ENCODE measurements at regions not wholly inside any gene's neighbourhood (a gene's known extent, or its start where the extent isn't known, plus 50 kb on each side); places are given as distances from the start of the nearest gene placed in this dataset.

DNA sequence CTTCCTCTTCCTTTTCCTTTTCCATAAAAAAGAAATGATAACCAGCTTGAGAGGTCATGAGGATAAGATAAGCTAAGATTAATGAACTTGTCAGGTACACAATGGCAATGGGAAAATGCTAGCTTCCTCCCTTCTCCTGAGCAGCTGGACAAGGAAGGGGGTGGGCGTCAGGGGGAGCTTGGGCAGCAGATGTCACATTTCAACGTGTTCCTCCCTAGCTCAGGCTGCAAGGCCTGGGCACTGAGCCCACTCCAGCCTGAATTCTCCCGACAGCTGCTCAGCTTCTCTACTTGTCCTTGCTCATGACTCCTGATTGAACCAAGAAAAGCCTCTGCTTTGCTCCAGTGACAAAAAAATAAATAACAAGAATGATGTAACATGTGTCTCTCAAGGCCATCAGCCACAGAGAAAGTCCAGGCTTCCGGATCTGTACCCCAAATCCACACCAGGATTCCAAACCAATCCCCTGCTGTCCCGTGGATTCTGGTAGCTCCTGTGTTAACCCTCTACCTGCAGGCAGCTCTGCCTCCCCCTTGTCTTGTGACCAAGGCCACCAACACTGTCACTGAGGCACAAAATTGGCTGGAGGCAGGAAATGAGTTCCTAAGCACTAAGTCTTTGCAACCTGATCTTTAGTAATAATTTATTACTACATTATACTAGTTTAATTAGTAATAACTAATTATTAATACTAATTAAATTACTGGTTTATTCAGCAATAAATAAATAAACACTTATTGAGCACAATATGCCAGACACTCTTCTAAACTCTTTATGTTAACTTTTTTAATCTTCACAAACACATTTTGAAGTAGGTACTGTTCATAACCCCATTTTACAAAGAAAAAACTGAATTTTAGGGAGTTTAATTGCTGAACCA, 146.5 kb downstream of the CCDC34 start:
- no peak for FAIRE-seq
- no peak for DNase-seq (ENCODE audit: insufficient read length, low spot score)

GRCh38 chr11:27215471-27216269, 147.3 kb downstream of the CCDC34 start:
- DNase-seq (ENCODE audit: insufficient read length, low spot score), result no peak
- no peak for FAIRE-seq

DNA sequence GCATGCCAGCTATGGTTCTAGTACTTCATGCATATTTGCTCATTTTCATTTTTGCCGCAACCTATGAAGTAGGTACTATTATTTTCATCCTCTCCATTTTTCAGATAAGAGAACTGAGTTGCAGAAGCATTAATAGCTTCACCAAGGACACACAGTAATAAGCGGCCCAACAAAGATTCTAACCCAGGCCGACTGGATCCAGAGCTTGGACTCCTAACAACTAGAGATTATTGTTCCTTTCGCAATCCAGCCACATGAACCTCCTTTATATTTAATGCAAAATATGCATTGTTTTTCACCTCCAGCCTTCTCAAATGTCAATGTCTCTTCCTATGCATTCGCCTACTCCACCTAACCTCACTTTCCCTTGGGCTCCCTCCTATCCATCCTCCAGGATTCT, 148.3 kb downstream of the CCDC34 start:
- FAIRE-seq (no peak), DNase-seq (ENCODE audit: insufficient read length, low spot score) (no peak)

DNA sequence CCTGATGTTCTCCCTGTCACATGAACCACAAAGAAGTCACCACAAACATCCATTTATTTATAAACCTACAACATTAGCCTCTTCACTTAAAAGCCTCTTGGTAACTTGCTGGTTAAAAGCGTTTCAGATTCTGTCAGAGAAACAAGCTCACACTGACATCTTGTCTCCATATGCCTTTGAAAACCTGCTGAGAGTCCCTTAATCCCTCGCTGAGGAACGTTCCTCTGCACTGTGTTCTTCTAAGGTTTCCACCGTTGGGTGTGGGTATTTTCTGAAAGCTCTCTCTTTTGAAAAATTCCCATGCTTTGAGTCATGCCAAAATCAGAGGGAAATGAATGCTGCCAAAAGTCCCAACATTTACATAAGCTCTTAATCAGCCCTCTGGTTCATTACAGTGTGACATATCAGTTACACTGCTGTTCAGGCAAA, 149.8 kb downstream of the CCDC34 start:
- FAIRE-seq (no peak), DNase-seq (ENCODE audit: insufficient read length, low spot score) (no peak)

DNA sequence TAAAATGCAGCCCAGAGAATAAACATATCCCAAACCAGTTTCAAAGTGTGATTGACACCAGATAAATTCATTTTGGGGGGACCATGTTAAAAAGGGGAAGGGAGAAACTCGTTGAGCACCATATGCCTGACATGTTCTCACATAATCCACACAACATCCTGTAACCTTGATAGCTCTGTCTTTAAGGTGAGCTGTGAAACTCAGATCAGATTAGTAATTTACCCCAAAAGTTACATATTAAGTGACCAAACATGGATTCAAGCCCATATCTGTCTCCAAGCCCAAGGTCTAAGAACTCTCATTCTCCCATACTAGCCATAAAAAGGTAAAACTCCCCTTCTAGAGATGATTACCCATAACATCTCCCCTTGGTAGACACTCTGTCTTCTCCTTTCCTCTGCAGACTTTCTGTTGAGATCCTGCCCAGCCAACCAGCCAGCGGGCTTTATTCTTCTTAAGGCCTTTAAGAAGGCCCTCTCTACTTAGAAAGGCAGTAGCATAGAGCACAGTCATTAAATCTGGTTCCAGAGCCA, 150.7 kb downstream of the CCDC34 start:
- FAIRE-seq, result no peak

GRCh38 chr11:27211370-27212127, 151.5 kb downstream of the CCDC34 start:
- FAIRE-seq, result no peak
- no peak for DNase-seq (ENCODE audit: insufficient read length, low spot score)

More for the DNA sequence above, 150.7 kb downstream of the CCDC34 start:
- no peak for DNase-seq (ENCODE audit: insufficient read length, low spot score)

DNA sequence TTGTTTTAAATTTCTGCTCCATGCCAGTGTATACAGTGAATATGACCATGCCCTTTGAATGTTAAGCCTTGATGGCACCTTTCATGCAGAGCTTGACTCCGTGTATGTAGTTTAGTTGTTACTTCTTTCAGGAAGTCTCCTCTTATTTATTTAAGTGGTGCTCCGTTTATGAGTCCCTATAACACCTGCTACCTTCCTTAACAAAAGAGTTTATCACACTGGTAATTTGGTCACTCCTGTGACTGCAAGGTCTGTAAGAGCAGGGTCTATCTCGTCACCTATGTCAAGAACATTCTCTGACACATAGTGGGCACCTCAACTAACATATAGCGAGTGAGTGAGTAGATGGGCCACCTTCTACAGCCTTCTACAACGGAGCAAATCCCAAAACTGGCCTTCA, 152.5 kb downstream of the CCDC34 start:
- no peak for FAIRE-seq

DNA sequence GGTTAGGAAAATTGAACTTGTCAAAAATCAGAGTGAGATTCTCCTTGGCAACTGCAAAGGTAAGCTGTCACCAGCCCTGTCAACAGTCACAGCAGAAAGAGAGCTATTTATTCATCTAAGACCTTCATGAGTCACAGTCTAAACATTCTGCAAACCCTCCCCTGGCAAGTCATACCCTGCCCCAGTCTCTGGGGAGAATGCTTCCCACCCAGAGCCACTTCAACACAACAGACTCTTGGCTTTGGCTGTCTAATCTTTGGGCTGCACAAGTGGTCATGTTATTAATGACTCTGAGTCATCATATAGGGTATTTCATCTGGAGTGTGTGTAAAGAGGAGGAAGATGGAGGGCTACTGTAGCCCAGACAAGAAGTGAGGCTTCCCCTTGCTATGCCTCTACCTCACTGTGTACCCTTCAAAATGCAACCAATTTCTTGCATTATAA, 153.4 kb downstream of the CCDC34 start:
- no peak for DNase-seq (ENCODE audit: insufficient read length, low spot score)
- no peak for FAIRE-seq

More for the DNA sequence above, 152.5 kb downstream of the CCDC34 start:
- no peak for DNase-seq (ENCODE audit: insufficient read length, low spot score)

GRCh38 chr11:27208846-27209245, 154.2 kb downstream of the CCDC34 start:
- FAIRE-seq, result no peak
- no peak for DNase-seq (ENCODE audit: insufficient read length, low spot score)

DNA sequence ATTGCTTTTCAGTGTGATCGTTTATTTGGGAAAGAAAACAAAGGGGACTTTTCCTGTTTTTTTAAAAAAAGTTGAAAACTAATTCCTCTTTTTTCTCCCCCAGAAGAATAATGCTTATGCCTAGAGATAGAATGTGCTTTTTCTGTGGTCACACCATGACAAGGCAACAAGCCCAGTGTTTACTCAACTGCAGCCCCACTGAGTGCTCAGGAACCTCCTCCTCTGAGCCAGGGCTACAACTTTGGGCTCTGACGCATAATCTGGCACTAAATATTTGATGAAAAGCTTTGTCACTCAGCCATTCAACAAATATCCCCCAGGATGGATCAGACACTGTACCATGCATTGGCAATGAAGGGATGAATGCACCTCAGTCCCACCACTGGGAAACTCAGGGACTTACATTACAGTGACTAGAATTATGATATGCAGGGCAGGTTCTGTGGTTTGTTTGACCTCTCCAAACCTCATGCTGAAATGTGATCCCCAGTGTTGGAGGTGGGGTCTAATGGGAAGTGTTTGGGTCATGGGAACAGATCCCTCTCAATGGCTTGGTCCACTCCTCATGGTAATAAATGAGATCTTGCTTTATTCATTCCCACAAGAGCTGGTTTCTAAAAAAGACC, 155.9 kb downstream of the CCDC34 start:
- DNase-seq (ENCODE audit: insufficient read length, low spot score) (no peak), FAIRE-seq (no peak)

DNA sequence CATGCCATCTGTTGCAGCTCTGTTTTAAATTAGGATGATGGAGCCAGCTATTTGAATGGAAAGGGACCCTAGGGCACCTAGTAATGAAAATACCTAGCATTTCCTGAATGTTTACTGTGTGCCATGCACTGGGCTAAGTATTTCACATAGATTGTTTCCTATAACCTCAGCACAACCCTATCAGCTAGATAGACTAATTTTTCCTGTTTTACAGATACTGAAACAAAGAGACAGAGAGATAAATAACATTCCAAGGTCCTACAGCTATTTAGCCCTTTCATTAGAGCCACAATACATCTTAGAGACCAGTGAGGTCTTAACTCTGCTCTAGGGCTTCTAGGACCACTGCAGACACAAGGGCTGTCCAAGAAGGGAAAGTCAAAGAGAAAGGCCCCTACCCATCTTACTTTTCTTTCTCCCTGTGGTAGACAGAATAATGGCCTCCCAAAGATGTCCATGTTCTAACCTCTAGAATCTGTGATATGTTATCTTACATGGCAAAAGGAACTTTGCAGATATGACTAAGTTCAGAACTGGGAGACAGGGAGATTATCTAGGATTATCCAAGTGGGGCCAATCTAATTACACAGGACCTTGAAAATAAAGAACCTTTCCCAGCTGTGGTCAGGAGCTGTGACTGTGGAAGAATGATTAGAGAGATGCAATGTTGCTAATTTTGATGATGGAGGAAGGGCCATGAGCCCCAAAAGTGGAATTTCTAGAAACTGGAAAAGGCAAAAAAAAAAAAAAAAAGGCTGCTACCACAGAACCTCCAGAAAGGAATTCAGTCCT, 157.0 kb downstream of the CCDC34 start:
- FAIRE-seq (no peak), DNase-seq (ENCODE audit: insufficient read length, low spot score) (no peak)

GRCh38 chr11:27205250-27205649, 157.8 kb downstream of the CCDC34 start:
- FAIRE-seq (no peak), DNase-seq (ENCODE audit: insufficient read length, low spot score) (no peak)

DNA sequence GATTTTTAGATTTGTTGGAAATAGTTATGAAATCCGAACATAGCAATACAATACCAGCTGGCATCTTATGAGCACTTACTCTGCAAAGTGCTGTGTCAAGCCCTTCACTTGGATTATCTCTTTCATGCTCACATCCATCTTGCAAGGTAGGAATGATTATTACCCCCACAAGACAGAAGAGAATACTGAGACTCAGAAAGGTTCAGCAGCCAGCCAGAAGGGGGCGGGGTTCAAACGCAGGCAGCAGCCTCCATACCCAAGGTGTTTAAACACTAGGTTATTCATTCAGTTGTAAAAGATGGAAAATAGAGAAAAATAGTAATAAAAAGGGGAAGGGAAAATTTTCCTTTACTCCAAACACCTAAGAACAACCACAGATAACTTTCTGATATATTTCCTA, 158.5 kb downstream of the CCDC34 start:
- DNase-seq (ENCODE audit: insufficient read length, low spot score) (no peak), FAIRE-seq (no peak)

- no peak for DNase-seq (ENCODE audit: insufficient read length, low spot score)
- FAIRE-seq, result no peak
These were observed 159.9 kb downstream of the CCDC34 start for GRCh38 chr11:27203077-27203647.

- FAIRE-seq (no peak), DNase-seq (ENCODE audit: insufficient read length, low spot score) (no peak)
These were observed 161.1 kb downstream of the BBOX1 start for GRCh38 chr11:27201454-27202302.

DNA sequence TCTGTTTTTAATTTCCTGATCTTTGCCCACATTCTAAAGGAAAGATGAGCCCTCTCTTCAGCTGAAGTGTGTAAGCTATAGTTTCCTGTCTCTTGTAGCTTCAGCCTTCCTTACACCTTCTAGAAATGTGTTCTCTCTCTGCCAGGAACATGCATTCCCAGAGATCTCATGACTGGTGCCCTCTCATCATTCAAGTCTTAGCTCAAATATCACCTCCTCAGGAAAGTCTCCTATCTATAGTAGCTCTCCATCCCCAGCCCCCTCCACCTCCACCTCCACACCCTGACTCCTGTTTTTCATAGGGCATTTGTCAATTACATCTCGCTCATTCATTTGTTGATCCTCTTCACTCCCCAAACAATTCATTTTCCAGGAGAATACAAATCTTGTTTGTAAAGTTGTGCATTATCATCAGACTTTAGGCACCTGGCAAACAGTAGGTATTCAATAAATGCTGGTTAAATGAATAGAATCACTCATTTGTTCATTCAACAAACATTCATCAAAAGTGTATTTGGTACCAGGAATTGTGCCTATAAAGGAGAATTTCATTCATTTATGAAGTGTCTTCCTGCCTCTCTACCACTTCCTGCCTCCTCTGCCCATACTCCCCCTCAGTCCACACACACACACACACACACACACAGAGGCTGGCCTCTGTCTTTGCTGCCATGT, 160.3 kb downstream of the BBOX1 start:
- DNase-seq (ENCODE audit: insufficient read length, low spot score), result no peak
- FAIRE-seq, result no peak

DNA sequence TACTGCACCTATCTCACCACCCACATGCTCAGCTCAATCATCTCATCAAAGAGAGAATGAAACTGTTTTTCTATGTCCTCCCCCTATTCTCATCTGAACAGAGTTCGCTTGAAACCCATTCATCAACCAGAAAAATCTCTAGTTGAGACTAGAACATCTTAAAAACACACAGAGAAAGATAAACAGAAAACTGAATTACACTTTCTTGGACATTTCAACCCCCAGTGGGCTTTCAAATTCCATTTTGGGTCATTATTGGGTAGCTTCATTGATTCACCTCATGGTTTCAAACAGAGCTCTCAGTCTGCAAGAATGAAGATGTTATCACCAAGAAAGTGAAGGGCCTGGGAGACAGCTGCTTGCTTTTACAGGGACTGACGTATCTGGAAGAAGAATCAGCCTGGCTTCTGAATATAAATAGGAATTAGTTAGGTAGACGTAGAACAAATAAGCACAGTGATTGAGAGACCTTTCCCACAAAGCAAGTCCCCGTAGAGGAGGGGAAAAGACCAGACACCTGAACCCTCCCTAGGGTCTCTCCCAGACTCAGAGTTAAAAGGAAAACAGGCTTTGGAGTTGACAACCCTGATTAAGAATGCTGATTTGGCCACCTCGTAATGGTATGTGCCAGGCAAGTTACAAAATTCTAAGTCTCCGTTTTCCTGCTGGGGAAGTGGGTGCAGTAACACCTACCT, 155.7 kb downstream of the BBOX1 start:
- DNase-seq (ENCODE audit: insufficient read length, low spot score) (no peak), FAIRE-seq (no peak)
